Liver (tissue), 8 donors: ENCODE measurements at regions not wholly inside any gene's neighbourhood (a gene's known extent, or its start where the extent isn't known, plus 50 kb on each side); places are given as distances from the start of the nearest gene placed in this dataset.

Experiments used
- DNase-seq: peaks from one replicate; pipeline ENCODE4 v3.0.0-alpha.2; 2017; ENCODE audit warnings: low spot score
- H3K27ac ChIP-seq, 2 donors: one replicate each; pipeline ENCODE4 v1.7.0; 2013; ENCODE audit warnings: inconsistent platforms in 2 of 2, low read length in 2 of 2, control low read depth in 1 of 2, low read depth in 1 of 2, mild to moderate bottlenecking in 1 of 2
- H3K27me3 ChIP-seq, 4 donors: one replicate each; pipeline versions ENCODE4 v1.6.1 to v1.7.0; 2013; ENCODE audit warnings: low read length in 3 of 4, inconsistent platforms in 1 of 4, mild to moderate bottlenecking in 1 of 4, moderate library complexity in 1 of 4; ENCODE audit not compliant: control insufficient read depth in 4 of 4, insufficient read depth in 4 of 4
- H3K36me3 ChIP-seq, 4 donors: one replicate each; pipeline versions ENCODE4 v1.6.1 to v1.7.0; 2013; ENCODE audit warnings: low read length in 3 of 4, mild to moderate bottlenecking in 3 of 4, low read depth in 1 of 4, moderate library complexity in 1 of 4; ENCODE audit not compliant: control insufficient read depth in 4 of 4, insufficient read depth in 3 of 4
- H3K4me1 ChIP-seq, 4 donors: one replicate each; pipeline versions ENCODE4 v1.6.1 to v1.7.0; 2013; ENCODE audit warnings: low read length in 3 of 4, mild to moderate bottlenecking in 3 of 4, moderate library complexity in 1 of 4; ENCODE audit not compliant: control insufficient read depth in 4 of 4, insufficient read depth in 4 of 4
- H3K4me3 ChIP-seq, 3 donors: one replicate each; pipeline versions ENCODE4 v1.6.1 to v1.7.0; 2013; ENCODE audit warnings: low read length in 3 of 3, control low read depth in 1 of 3, low read depth in 1 of 3, mild to moderate bottlenecking in 1 of 3
- H3K9ac ChIP-seq, 2 donors: one replicate each; pipeline ENCODE4 v1.7.0; 2013; ENCODE audit warnings: low read length in 2 of 2, mild to moderate bottlenecking in 2 of 2, moderate library complexity in 2 of 2, control low read depth in 1 of 2, low read depth in 1 of 2
- H3K9me3 ChIP-seq, 4 donors: one replicate each; pipeline versions ENCODE4 v1.6.1 to v1.7.0; 2013; ENCODE audit warnings: low read length in 3 of 4; ENCODE audit not compliant: control insufficient read depth in 4 of 4
- CTCF ChIP-seq: fragments of 150-350 bp; IDR thresholded peaks from 2 replicates; pipeline ENCODE4 v1.5.1; 2017; ENCODE audit warnings: improper control_type of control experiment, low read depth, low read length; ENCODE audit not compliant: missing input control
- FOXA2 ChIP-seq: IDR thresholded peaks from 2 replicates; pipeline ENCODE4 v1.6.1; 2016; ENCODE audit warnings: antibody characterized with exemption
- GABPA ChIP-seq, 2 donors: IDR thresholded peaks in 1 of 2; conservative IDR thresholded peaks in 1 of 2; 2 replicates each; pipeline ENCODE4 v1.6.1; 2016; ENCODE audit warnings: antibody characterized with exemption in 2 of 2, mild to moderate bottlenecking in 1 of 2, moderate library complexity in 1 of 2
- HNF4A ChIP-seq, 2 donors: conservative IDR thresholded peaks; 2 replicates each; pipeline ENCODE4 v1.6.1; 2016; ENCODE audit warnings: antibody characterized with exemption in 2 of 2, mild to moderate bottlenecking in 2 of 2
- NR2F2 ChIP-seq: IDR thresholded peaks from 2 replicates; pipeline ENCODE4 v1.6.1; 2016; ENCODE audit warnings: antibody characterized with exemption
- RAD21 ChIP-seq, 2 donors: IDR thresholded peaks; 2 replicates each; pipeline ENCODE4 v1.6.1; 2016; ENCODE audit warnings: antibody characterized with exemption in 2 of 2, mild to moderate bottlenecking in 2 of 2
- REST ChIP-seq: IDR thresholded peaks from 2 replicates; pipeline ENCODE4 v1.6.1; 2016; ENCODE audit warnings: antibody characterized with exemption, mild to moderate bottlenecking
- RXRA ChIP-seq, 2 donors: IDR thresholded peaks; 2 replicates each; pipeline ENCODE4 v1.6.1; 2017 to 2018; ENCODE audit warnings: antibody characterized with exemption in 2 of 2, mild to moderate bottlenecking in 1 of 2
- SP1 ChIP-seq: IDR thresholded peaks from 2 replicates; pipeline ENCODE4 v1.6.1; 2018; ENCODE audit warnings: antibody characterized with exemption, mild to moderate bottlenecking
- ZBTB33 ChIP-seq: IDR thresholded peaks from 2 replicates; pipeline ENCODE4 v1.6.1; 2016; ENCODE audit warnings: antibody characterized with exemption
- WGBS: extraction: QIAGEN DNeasy Blood & Tissue Kit; methylation state at CpG from one replicate; pipeline ENCODE4 v1.1.7; 2013; 5-methylcytosine and 5-hydroxymethylcytosine counted together
- donor health status: healthy.
- donor health status: healthy.
- donor health status: healthy.
- donor health status: healthy.
- donor health status: healthy.

- H3K4me1 ChIP-seq = no peaks in the 10 kb centered on the region
- no peak overlapping the region for H3K4me3 ChIP-seq
- TF ChIP-seq FOXA2 (no peak), SP1 (no peak), ZBTB33 (no peak), CTCF (no peak), RAD21 (IDR thresholded peaks at IDR 0.05) (no peak), GABPA (IDR thresholded peaks at IDR 0.05 in 1 of 2, conservative IDR thresholded peaks at IDR 0.05 in 1 of 2) (no peak), REST (no peak), RXRA (IDR thresholded peaks at IDR 0.05) (no peak)
- no peak for DNase-seq
- WGBS = 86% methylated on average over 2 of the region's 2 CpGs
- H3K9ac ChIP-seq = no peak overlapping the region
- H3K36me3 ChIP-seq = no peaks in the 10 kb centered on the region
- no peak overlapping the region for H3K27ac ChIP-seq
- H3K9me3 ChIP-seq = no peaks in the 10 kb centered on the region
- no peaks in the 10 kb centered on the region for H3K27me3 ChIP-seq
These were observed 105.6 kb upstream of the BMPER start for GRCh38 chr7:33799766-33800165.

- Histone ChIP-seq H3K9ac (no peak overlapping the region), H3K9me3 (no peaks in the 10 kb centered on the region), H3K27me3 (no peaks in the 10 kb centered on the region), H3K27ac (no peak overlapping the region), H3K4me1 (no peaks in the 10 kb centered on the region), H3K4me3 (no peak overlapping the region), H3K36me3 (no peaks in the 10 kb centered on the region)
- no peak for DNase-seq
- 82% methylated on average over 3 of the region's 3 CpGs for WGBS
- TF ChIP-seq HNF4A (conservative IDR thresholded peaks at IDR 0.05) = no peak
- TF ChIP-seq GABPA (IDR thresholded peaks at IDR 0.05 in 1 of 2, conservative IDR thresholded peaks at IDR 0.05 in 1 of 2) = no peak
- TF ChIP-seq NR2F2 = no peak
- TF ChIP-seq RAD21 (IDR thresholded peaks at IDR 0.05) = no peak
- TF ChIP-seq REST = no peak
These were observed 102.7 kb upstream of the BMPER start for GRCh38 chr7:33802600-33802999.
